HCT116 (cell line): ENCODE measurements at regions not wholly inside any gene's neighbourhood (a gene's known extent, or its start where the extent isn't known, plus 50 kb on each side); places are given as distances from the start of the nearest gene placed in this dataset.

ENCODE experiments used
- ATAC-seq: fragments of 200-7000 bp; cut with Tn5 transposase; 2 replicates; pipeline ENCODE4 v1.9.1; 2020; ENCODE audit warnings: mild to moderate bottlenecking, moderate library complexity
- BruUV-seq: library from RNA; stranded (reverse); fragments of 400-500 nt; replicated peaks from 2 replicates; lab custom pipeline; 2021; lab: Mats Ljungman, UMichigan
- CTCF ChIA-PET: fragments of 300-600 bp; sonication (Branson Sonifier 250); formaldehyde crosslinking; loops from one replicate; lab custom pipeline; 2021; ENCODE audit warnings: antibody characterized with exemption; lab: Charles Lee
- POLR2A ChIA-PET: fragments of 300-600, 350-600 bp; sonication (Branson Sonifier 250); formaldehyde crosslinking; loops from one replicate; lab custom pipeline; 2021; ENCODE audit warnings: antibody characterized with exemption; lab: Charles Lee
- RAD21 ChIA-PET, 2 experiments: fragments of 300-600 bp; sonication (Branson Sonifier 250); formaldehyde crosslinking; loops; one replicate each; lab custom pipeline; 2023; ENCODE audit warnings: low total read pairs in 2 of 2; ENCODE audit not compliant: uncharacterized antibody in 2 of 2, unreplicated experiment in 2 of 2, low non-redundant PET in 1 of 2; lab: Charles Lee
- DNase-seq: peaks from one replicate; pipeline ENCODE4 v3.0.0-alpha.2; 2010; ENCODE audit warnings: low read depth, low spot score
- H2AFZ ChIP-seq: fragments of 200-600 bp; shearing (Covaris generic), sonication (generic); 2 replicates; pipeline ENCODE4 v1.6.1; 2017; ENCODE audit warnings: low read depth, mixed run types, mixed read lengths, antibody characterized with exemption, low read length; ENCODE audit not compliant: poor library complexity, severe bottlenecking
- H3K27ac ChIP-seq: 2 replicates; pipeline ENCODE4 v1.5.1; 2012; ENCODE audit warnings: low read depth, low read length
- H3K27me3 ChIP-seq: fragments of 200-600 bp; sonication (generic); 2 replicates; pipeline ENCODE4 v1.6.1; 2016; ENCODE audit warnings: mixed run types, low read length, mixed read lengths; ENCODE audit not compliant: insufficient read depth
- H3K36me3 ChIP-seq, 2 experiments: fragments of 200-500 bp in 1 of 2; fragments of 200-600 bp in 1 of 2; sonication (Bioruptor generic) in 1 of 2; sonication (generic) in 1 of 2; 2 replicates each; pipeline versions ENCODE4 v1.5.1 to v1.6.1; 2014 to 2016; ENCODE audit warnings: low read length in 2 of 2, inconsistent platforms in 1 of 2, mixed read lengths in 1 of 2, mixed run types in 1 of 2; ENCODE audit not compliant: insufficient read depth in 2 of 2, control insufficient read depth in 1 of 2
- H3K4me1 ChIP-seq, 2 experiments: fragments of 200-600 bp in 1 of 2; sonication (generic) in 1 of 2; 2 replicates each; pipeline versions ENCODE4 v1.5.1 to v1.6.1; 2012 to 2017; ENCODE audit warnings: low read length in 2 of 2, inconsistent platforms in 1 of 2, mild to moderate bottlenecking in 1 of 2, mixed read lengths in 1 of 2, mixed run types in 1 of 2, moderate library complexity in 1 of 2; ENCODE audit not compliant: insufficient read depth in 2 of 2, control insufficient read depth in 1 of 2
- H3K4me2 ChIP-seq: fragments of 200-600 bp; sonication (generic); 2 replicates; pipeline ENCODE4 v1.6.1; 2017; ENCODE audit warnings: mixed run types, low read length, mixed read lengths
- H3K4me3 ChIP-seq, 2 experiments: fragments of 200-600 bp in 1 of 2; sonication (generic) in 1 of 2; replicated peaks in 1 of 2; 2 replicates each; pipeline ENCODE4 v1.5.1; 2011 to 2016; ENCODE audit warnings: low read length in 2 of 2, control low read depth in 1 of 2, low read depth in 1 of 2, mild to moderate bottlenecking in 1 of 2, mixed read lengths in 1 of 2, mixed run types in 1 of 2
- H3K79me2 ChIP-seq: fragments of 200-600 bp; sonication (generic); 2 replicates; pipeline ENCODE4 v1.6.1; 2017; ENCODE audit warnings: mild to moderate bottlenecking, mixed run types, low read length, moderate library complexity, mixed read lengths; ENCODE audit not compliant: insufficient read depth
- H3K9ac ChIP-seq: fragments of 200-600 bp; sonication (generic); 2 replicates; pipeline ENCODE4 v1.6.1; 2016; ENCODE audit warnings: low read length, mixed read lengths
- H3K9me2 ChIP-seq: fragments of 200-600 bp; sonication (generic), shearing (Covaris generic); 2 replicates; pipeline ENCODE4 v1.6.1; 2017; ENCODE audit warnings: mixed run types, mild to moderate bottlenecking, moderate library complexity; ENCODE audit not compliant: insufficient read depth
- H3K9me3 ChIP-seq, 2 experiments: fragments of 200-500 bp in 1 of 2; fragments of 200-600 bp in 1 of 2; sonication (Bioruptor generic) in 1 of 2; sonication (generic) in 1 of 2; 2 replicates each; pipeline ENCODE4 v1.6.1; 2014 to 2017; ENCODE audit warnings: low read length in 2 of 2, mixed read lengths in 2 of 2, inconsistent platforms in 1 of 2, low read depth in 1 of 2, mild to moderate bottlenecking in 1 of 2, mixed run types in 1 of 2, moderate library complexity in 1 of 2; ENCODE audit not compliant: control insufficient read depth in 1 of 2, insufficient read depth in 1 of 2
- H4K20me1 ChIP-seq: fragments of 200-600 bp; sonication (generic), shearing (Covaris generic); 2 replicates; pipeline ENCODE4 v1.6.1; 2017; ENCODE audit warnings: mixed run types, mild to moderate bottlenecking, moderate library complexity; ENCODE audit not compliant: insufficient read depth
- EZH2 ChIP-seq: fragments of 200-600 bp; sonication (generic); IDR thresholded peaks from 2 replicates; pipeline ENCODE4 v1.6.1; 2017; ENCODE audit warnings: antibody characterized with exemption, mixed run types
- EZH2phosphoT487 ChIP-seq: fragments of 200-600 bp; IDR thresholded peaks from 2 replicates; pipeline ENCODE4 v1.6.1; 2018; ENCODE audit warnings: antibody characterized with exemption, borderline replicate concordance
- MAX ChIP-seq: IDR thresholded peaks from 2 replicates; pipeline ENCODE4 v1.6.1; 2012
- POLR2A ChIP-seq: IDR thresholded peaks from 2 replicates; pipeline ENCODE4 v1.7.0; 2011; ENCODE audit warnings: borderline replicate concordance; ENCODE audit not compliant: insufficient read depth, insufficient read length; ENCODE audit errors: extremely low read depth
- POLR2AphosphoS5 ChIP-seq: IDR thresholded peaks from 2 replicates; pipeline ENCODE4 v1.6.1; 2011; ENCODE audit warnings: mild to moderate bottlenecking, low read depth, low read length, moderate library complexity
- RAD21 ChIP-seq: IDR thresholded peaks from 2 replicates; pipeline ENCODE4 v1.6.1; 2012; ENCODE audit warnings: low read depth, mild to moderate bottlenecking
- SIN3A ChIP-seq: IDR thresholded peaks from 2 replicates; pipeline ENCODE4 v1.6.1; 2012; ENCODE audit warnings: low read depth
- SP1 ChIP-seq: IDR thresholded peaks from 2 replicates; pipeline ENCODE4 v1.6.1; 2012; ENCODE audit warnings: low read depth
- SRF ChIP-seq: IDR thresholded peaks from 2 replicates; pipeline ENCODE4 v1.6.1; 2012; ENCODE audit warnings: low read depth
- TCF7L2 ChIP-seq: IDR thresholded peaks from 2 replicates; pipeline ENCODE4 v1.7.0; 2011; ENCODE audit warnings: borderline replicate concordance, inconsistent platforms; ENCODE audit not compliant: insufficient read depth, insufficient read length; ENCODE audit errors: extremely low read depth
- ZBTB33 ChIP-seq: IDR thresholded peaks from 2 replicates; pipeline ENCODE4 v1.6.1; 2011; ENCODE audit warnings: mild to moderate bottlenecking, low read length, moderate library complexity; ENCODE audit not compliant: insufficient replicate concordance; ENCODE audit errors: extremely low read depth
- ZNF274 ChIP-seq: fragments of 200-500 bp; sonication (Bioruptor generic); IDR thresholded peaks from 2 replicates; pipeline ENCODE4 v1.6.1; 2014; ENCODE audit warnings: mild to moderate bottlenecking, low read depth, low read length, inconsistent platforms
- intact Hi-C: fragments of 100-400 bp; cut with micrococcal nuclease; formaldehyde crosslinking; loops from 2 replicates; pipeline ENCODE4 v1.10.0; 2022
- TF ChIP-seq, protein P1 (sequence below): IDR thresholded peaks from 2 replicates; pipeline ENCODE4 v1.6.1; 2012

DNA sequence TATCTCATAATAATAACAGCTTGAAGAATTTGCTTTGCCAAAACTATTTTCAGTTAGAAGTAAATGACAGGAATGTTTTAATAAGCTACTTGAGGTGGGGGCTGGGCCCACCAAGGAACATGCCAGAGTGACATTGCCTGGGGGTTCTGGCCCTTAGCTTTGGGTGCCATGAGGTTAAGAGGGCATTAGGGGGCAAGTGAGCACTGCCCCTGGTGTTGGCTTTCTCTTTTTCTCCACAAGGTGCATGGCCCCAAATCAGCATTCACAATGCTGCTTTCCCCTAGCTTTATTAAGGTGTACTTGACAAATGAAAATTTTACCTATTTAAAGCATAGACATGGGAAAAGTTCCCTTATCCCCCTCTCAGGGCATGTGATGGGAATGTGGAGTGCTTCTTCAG, 305.4 kb downstream of the TENT4A start:
- ChIA-PET POLR2A (no interaction called here), CTCF (no interaction called here), RAD21 (no interaction called here)
- intact Hi-C loops, result no loop called here
- no peak overlapping the region for H3K4me2 ChIP-seq
- H3K4me1 ChIP-seq, result no peaks in the 10 kb centered on the region
- H3K36me3 ChIP-seq, result no peaks in the 10 kb centered on the region
- DNase-seq (no peak), ATAC-seq (no peak)
- no peaks in the 10 kb centered on the region for H3K9me2 ChIP-seq
- H3K9ac ChIP-seq, result no peak overlapping the region
- no TSS peak for BruUV-seq
- no peak overlapping the region for H3K27ac ChIP-seq
- TF ChIP-seq ZBTB33 (no peak), ZNF274 (no peak), SRF (no peak), EZH2phosphoT487 (no peak), EZH2 (no peak), POLR2A (no peak), POLR2AphosphoS5 (no peak), RAD21 (no peak), SP1 (no peak), TCF7L2 (no peak), SIN3A (no peak), MAX (no peak)
- TF ChIP-seq, protein P1, sequence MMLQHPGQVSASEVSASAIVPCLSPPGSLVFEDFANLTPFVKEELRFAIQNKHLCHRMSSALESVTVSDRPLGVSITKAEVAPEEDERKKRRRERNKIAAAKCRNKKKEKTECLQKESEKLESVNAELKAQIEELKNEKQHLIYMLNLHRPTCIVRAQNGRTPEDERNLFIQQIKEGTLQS, result no peak
- H3K9me3 ChIP-seq, result no peaks in the 10 kb centered on the region; a peak in 1 of 4 replicates
- H3K79me2 ChIP-seq, result no peaks in the 10 kb centered on the region
- H2AFZ ChIP-seq, result no peak overlapping the region
- no peak overlapping the region for H3K4me3 ChIP-seq
- H3K27me3 ChIP-seq, result no peaks in the 10 kb centered on the region
- H4K20me1 ChIP-seq, result no peaks in the 10 kb centered on the region
